NT2/D1 (cell line): ENCODE measurements at regions not wholly inside any gene's neighbourhood (a gene's known extent, or its start where the extent isn't known, plus 50 kb on each side); places are given as distances from the start of the nearest gene placed in this dataset.

Experiments used
- SUZ12 ChIP-seq: IDR thresholded peaks from 2 replicates; pipeline ENCODE4 v1.6.1; 2011; ENCODE audit not compliant: insufficient read length, insufficient read depth; ENCODE audit errors: extremely low read depth
- YY1 ChIP-seq: IDR thresholded peaks from 2 replicates; pipeline ENCODE4 v1.6.1; 2011; ENCODE audit not compliant: insufficient read length, insufficient read depth

GRCh38 chr14:83709116-83709515, 1820.8 kb upstream of the FLRT2 start:
- TF ChIP-seq YY1, result no peak
- no peak for TF ChIP-seq SUZ12
